ENCODE measurements at regions not wholly inside any gene's neighbourhood (a gene's known extent, or its start where the extent isn't known, plus 50 kb on each side); places are given as distances from the start of the nearest gene placed in this dataset.

GRCh38 chr13:76049376-76049746, 413.2 kb downstream of the LMO7 start:
- no peak overlapping the region for H2BK15ac ChIP-seq (ENCODE audit: low read length)
- no peak overlapping the region for H2AFZ ChIP-seq (ENCODE audit: low read length)
- H3K23ac ChIP-seq (ENCODE audit: insufficient read length): no peak overlapping the region
- no peak overlapping the region for H3K4me3 ChIP-seq (ENCODE audit: extremely low read depth in 1 of 4, insufficient read depth in 2 of 4, low read depth in 3 of 4, low read length in 4 of 4)
- H3K23me2 ChIP-seq (ENCODE audit: low read depth, low read length): no peaks in the 10 kb centered on the region
- H4K20me1 ChIP-seq (replicated peaks in 1 of 2; ENCODE audit: control insufficient read depth in 1 of 2, insufficient read depth in 2 of 2, low read length in 2 of 2): no peaks in the 10 kb centered on the region
- TF ChIP-seq USF2 (IDR thresholded peaks at IDR 0.05; ENCODE audit: low read length) (no peak), POU5F1 (IDR thresholded peaks at IDR 0.05; ENCODE audit: low read depth, low read length) (no peak)
- no peak overlapping the region for H3K4ac ChIP-seq (replicated peaks; ENCODE audit: insufficient read length, low read depth, low read length)
- H3K4me1 ChIP-seq (replicated peaks in 1 of 4; ENCODE audit: control insufficient read depth in 3 of 4, insufficient read depth in 4 of 4, low read length in 3 of 4): no peaks in the 10 kb centered on the region
- POLR2A ChIA-PET (ENCODE audit: partially characterized antibody): no interaction called here
- CTCF ChIA-PET (ENCODE audit: partially characterized antibody): interaction anchor here (3.4 kb wide), 1 partner anchor 10 kb away, joined by 12 read pairs; no protein-coding TSS in a partner anchor
- H4K8ac ChIP-seq (ENCODE audit: extremely low read depth, insufficient read depth, low read length): no peak overlapping the region
- no peaks in the 10 kb centered on the region for H3K79me1 ChIP-seq (ENCODE audit: low read depth, low read length)
- no peak overlapping the region for H2BK5ac ChIP-seq (ENCODE audit: low read depth, low read length)
- H3K4me2 ChIP-seq (ENCODE audit: insufficient read depth in 1 of 2, low read depth in 2 of 2, low read length in 2 of 2): no peak overlapping the region
- H3K9me3 ChIP-seq (ENCODE audit: insufficient read depth in 2 of 2, low read depth in 1 of 2, low read length in 1 of 2): no peaks in the 10 kb centered on the region
- H4K5ac ChIP-seq (ENCODE audit: insufficient read length, low read depth, low read length): no peak overlapping the region
- 70% methylated on average over 1 of the region's 1 CpG; no CpG with 5 or more reads in 1 of the 2 experiments for WGBS, 2 experiments (ENCODE audit: extremely low coverage in 1 of 2, insufficient coverage in 1 of 2, insufficient read length in 1 of 2, insufficient replicate concordance in 2 of 2, low coverage in 1 of 2, low lambda C conversion rate in 2 of 2, missing lambda C conversion rate in 1 of 2)
- FAIRE-seq (no peak), DNase-seq (ENCODE audit: low read depth in 1 of 2, low spot score in 2 of 2) (no peak)
- H3K9ac ChIP-seq (replicated peaks in 1 of 4; ENCODE audit: extremely low read depth in 1 of 4, low read depth in 3 of 4, low read length in 3 of 4): no peak overlapping the region
- H2BK20ac ChIP-seq (ENCODE audit: low read length): no peak overlapping the region
- H2AK5ac ChIP-seq (ENCODE audit: low read depth, low read length): no peak overlapping the region
- H2BK12ac ChIP-seq (ENCODE audit: low read depth, low read length): no peak overlapping the region
- H3K56ac ChIP-seq (replicated peaks; ENCODE audit: insufficient read length, low read depth, low read length): no peak overlapping the region
- no peak overlapping the region for H3K18ac ChIP-seq (ENCODE audit: extremely low read depth, low read length)
- no peaks in the 10 kb centered on the region for H3K27me3 ChIP-seq (replicated peaks in 1 of 4; ENCODE audit: control insufficient read depth in 3 of 4, extremely low read depth in 1 of 4, insufficient read depth in 3 of 4, low read length in 3 of 4)
- no peak overlapping the region for H3K14ac ChIP-seq (ENCODE audit: insufficient read length)
- H3K36me3 ChIP-seq (ENCODE audit: control insufficient read depth in 2 of 4, insufficient read depth in 4 of 4, low read length in 3 of 4): no peaks in the 10 kb centered on the region
- H2BK120ac ChIP-seq (replicated peaks; ENCODE audit: low read depth, low read length): no peak overlapping the region
- H4K91ac ChIP-seq (replicated peaks; ENCODE audit: insufficient read length, low read length): no peak overlapping the region
- H3K79me2 ChIP-seq (ENCODE audit: control insufficient read depth in 1 of 2, insufficient read depth in 2 of 2, low read length in 2 of 2): no peaks in the 10 kb centered on the region
- no peak overlapping the region for H3K27ac ChIP-seq (ENCODE audit: low read depth, low read length)

All from H1 (cell line).